ENCODE measurements at regions not wholly inside any gene's neighbourhood (a gene's known extent, or its start where the extent isn't known, plus 50 kb on each side); places are given as distances from the start of the nearest gene placed in this dataset.

GRCh38 chr22:48748113-48748859 is 1079.4 kb downstream of the BRD1 start:
- TF ChIP-seq, protein P1, sequence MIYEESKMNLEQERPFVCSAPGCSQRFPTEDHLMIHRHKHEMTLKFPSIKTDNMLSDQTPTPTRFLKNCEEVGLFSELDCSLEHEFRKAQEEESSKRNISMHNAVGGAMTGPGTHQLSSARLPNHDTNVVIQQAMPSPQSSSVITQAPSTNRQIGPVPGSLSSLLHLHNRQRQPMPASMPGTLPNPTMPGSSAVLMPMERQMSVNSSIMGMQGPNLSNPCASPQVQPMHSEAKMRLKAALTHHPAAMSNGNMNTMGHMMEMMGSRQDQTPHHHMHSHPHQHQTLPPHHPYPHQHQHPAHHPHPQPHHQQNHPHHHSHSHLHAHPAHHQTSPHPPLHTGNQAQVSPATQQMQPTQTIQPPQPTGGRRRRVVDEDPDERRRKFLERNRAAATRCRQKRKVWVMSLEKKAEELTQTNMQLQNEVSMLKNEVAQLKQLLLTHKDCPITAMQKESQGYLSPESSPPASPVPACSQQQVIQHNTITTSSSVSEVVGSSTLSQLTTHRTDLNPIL (CRISPR knock-in tag; IDR thresholded peaks at IDR 0.05; ENCODE audit: low read depth), result no peak
- TF ChIP-seq ISL1 (CRISPR knock-in tag; IDR thresholded peaks at IDR 0.05), result no peak
- no peak for TF ChIP-seq PATZ1 (CRISPR knock-in tag; IDR thresholded peaks at IDR 0.05; ENCODE audit: borderline replicate concordance)
- no peak for TF ChIP-seq OSR1 (CRISPR knock-in tag; IDR thresholded peaks at IDR 0.05)
- no peak for TF ChIP-seq ZC3H10 (CRISPR knock-in tag; IDR thresholded peaks at IDR 0.05)
- TF ChIP-seq TOX (CRISPR knock-in tag; IDR thresholded peaks at IDR 0.05; ENCODE audit: borderline replicate concordance), result no peak
- no peak for TF ChIP-seq RARB (CRISPR knock-in tag; IDR thresholded peaks at IDR 0.05)
- TF ChIP-seq, protein P2, sequence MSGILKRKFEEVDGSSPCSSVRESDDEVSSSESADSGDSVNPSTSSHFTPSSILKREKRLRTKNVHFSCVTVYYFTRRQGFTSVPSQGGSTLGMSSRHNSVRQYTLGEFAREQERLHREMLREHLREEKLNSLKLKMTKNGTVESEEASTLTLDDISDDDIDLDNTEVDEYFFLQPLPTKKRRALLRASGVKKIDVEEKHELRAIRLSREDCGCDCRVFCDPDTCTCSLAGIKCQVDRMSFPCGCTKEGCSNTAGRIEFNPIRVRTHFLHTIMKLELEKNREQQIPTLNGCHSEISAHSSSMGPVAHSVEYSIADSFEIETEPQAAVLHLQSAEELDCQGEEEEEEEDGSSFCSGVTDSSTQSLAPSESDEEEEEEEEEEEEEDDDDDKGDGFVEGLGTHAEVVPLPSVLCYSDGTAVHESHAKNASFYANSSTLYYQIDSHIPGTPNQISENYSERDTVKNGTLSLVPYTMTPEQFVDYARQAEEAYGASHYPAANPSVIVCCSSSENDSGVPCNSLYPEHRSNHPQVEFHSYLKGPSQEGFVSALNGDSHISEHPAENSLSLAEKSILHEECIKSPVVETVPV (CRISPR knock-in tag; IDR thresholded peaks at IDR 0.05), result no peak
- no peak for TF ChIP-seq CSDC2 (CRISPR knock-in tag; IDR thresholded peaks at IDR 0.05)
- TF ChIP-seq BACH2 (CRISPR knock-in tag; IDR thresholded peaks at IDR 0.05; ENCODE audit: borderline replicate concordance), result no peak
- TF ChIP-seq ZNF565 (CRISPR knock-in tag; conservative IDR thresholded peaks at IDR 0.05; ENCODE audit: low read depth), result no peak

All from SK-N-SH treated with all-trans-retinoic acid at 6 μM for 48 hours (cell line).